ENCODE measurements at regions not wholly inside any gene's neighbourhood (a gene's known extent, or its start where the extent isn't known, plus 50 kb on each side); places are given as distances from the start of the nearest gene placed in this dataset.

- Histone ChIP-seq H3K36me3 (ENCODE audit: insufficient read depth, low read length, poor library complexity, severe bottlenecking) (no peaks in the 10 kb centered on the region), H3K9me3 (ENCODE audit: low read depth, low read length, poor library complexity, severe bottlenecking) (no peaks in the 10 kb centered on the region), H3K27ac (ENCODE audit: low read depth, low read length, poor library complexity, severe bottlenecking) (no peak overlapping the region), H3K27me3 (replicated peaks; ENCODE audit: insufficient read depth, low read depth, low read length, poor library complexity) (no peaks in the 10 kb centered on the region), H3K4me1 (ENCODE audit: insufficient read depth, low read length, poor library complexity, severe bottlenecking) (peaks cover 25% of the 10 kb centered on the region), H3K4me3 (ENCODE audit: low read depth, low read length, poor library complexity, severe bottlenecking) (no peak overlapping the region)
- ChIA-PET CTCF (no interaction called here), POLR2A (ENCODE audit: low non-redundant PET) (no interaction called here)
- BruUV-seq (replicated peaks): no TSS peak
- intact Hi-C loops (cut with micrococcal nuclease; ENCODE audit: unreplicated experiment): loop anchor here (10.0 kb wide), 1 partner anchor 236 kb away; the partner anchor contains the start of gene PTCH1
- no peak for TF ChIP-seq CTCF (conservative IDR thresholded peaks at IDR 0.05; ENCODE audit: low read depth, low read length)
- no peak for TF ChIP-seq EZH2 (IDR thresholded peaks at IDR 0.05; ENCODE audit: borderline replicate concordance, low read depth, low read length, poor library complexity, severe bottlenecking)
- no peak for DNase-seq (ENCODE audit: low spot score)
These were observed 124.6 kb upstream of the ERCC6L2 start for GRCh38 chr9:95750725-95751519.

GRCh38 chr9:95749493-95749892, 126.0 kb upstream of the ERCC6L2 start:
- POLR2A ChIA-PET (ENCODE audit: low non-redundant PET): no interaction called here
- H3K27ac ChIP-seq (ENCODE audit: low read depth, low read length, poor library complexity, severe bottlenecking): no peak overlapping the region
- H3K9me3 ChIP-seq (ENCODE audit: low read depth, low read length, poor library complexity, severe bottlenecking): no peaks in the 10 kb centered on the region
- CTCF ChIA-PET: no interaction called here
- H3K4me3 ChIP-seq (ENCODE audit: low read depth, low read length, poor library complexity, severe bottlenecking): no peak overlapping the region
- intact Hi-C loops (cut with micrococcal nuclease; ENCODE audit: unreplicated experiment): no loop called here
- DNase-seq (ENCODE audit: low spot score): no peak
- peaks cover 16% of the 10 kb centered on the region for H3K4me1 ChIP-seq (ENCODE audit: insufficient read depth, low read length, poor library complexity, severe bottlenecking)
- TF ChIP-seq EZH2 (IDR thresholded peaks at IDR 0.05; ENCODE audit: borderline replicate concordance, low read depth, low read length, poor library complexity, severe bottlenecking) (no peak), CTCF (conservative IDR thresholded peaks at IDR 0.05; ENCODE audit: low read depth, low read length) (no peak)
- BruUV-seq (replicated peaks): no TSS peak
- H3K36me3 ChIP-seq (ENCODE audit: insufficient read depth, low read length, poor library complexity, severe bottlenecking): no peaks in the 10 kb centered on the region
- H3K27me3 ChIP-seq (replicated peaks; ENCODE audit: insufficient read depth, low read depth, low read length, poor library complexity): no peaks in the 10 kb centered on the region

GRCh38 chr9:95746408-95747180, 128.9 kb upstream of the ERCC6L2 start:
- Histone ChIP-seq H3K36me3 (ENCODE audit: insufficient read depth, low read length, poor library complexity, severe bottlenecking) (no peaks in the 10 kb centered on the region), H3K27me3 (replicated peaks; ENCODE audit: insufficient read depth, low read depth, low read length, poor library complexity) (no peaks in the 10 kb centered on the region), H3K27ac (ENCODE audit: low read depth, low read length, poor library complexity, severe bottlenecking) (no peak overlapping the region), H3K4me3 (ENCODE audit: low read depth, low read length, poor library complexity, severe bottlenecking) (no peak overlapping the region), H3K4me1 (ENCODE audit: insufficient read depth, low read length, poor library complexity, severe bottlenecking) (no peaks in the 10 kb centered on the region), H3K9me3 (ENCODE audit: low read depth, low read length, poor library complexity, severe bottlenecking) (no peaks in the 10 kb centered on the region)
- CTCF ChIA-PET: no interaction called here
- DNase-seq (ENCODE audit: low spot score): no peak
- POLR2A ChIA-PET (ENCODE audit: low non-redundant PET): no interaction called here
- intact Hi-C loops (cut with micrococcal nuclease; ENCODE audit: unreplicated experiment): no loop called here
- TF ChIP-seq EZH2 (IDR thresholded peaks at IDR 0.05; ENCODE audit: borderline replicate concordance, low read depth, low read length, poor library complexity, severe bottlenecking): no peak
- TF ChIP-seq CTCF (conservative IDR thresholded peaks at IDR 0.05; ENCODE audit: low read depth, low read length): no peak
- no TSS peak for BruUV-seq (replicated peaks)

Measured in A673 (cell line).